Hepatocyte (in vitro differentiated cells): ENCODE measurements at regions not wholly inside any gene's neighbourhood (a gene's known extent, or its start where the extent isn't known, plus 50 kb on each side); places are given as distances from the start of the nearest gene placed in this dataset.

Experiments
- EZH2 ChIP-seq: fragments of 200-600 bp; sonication (generic); IDR thresholded peaks from 2 replicates; pipeline ENCODE4 v1.6.1; 2016; ENCODE audit warnings: antibody characterized with exemption, mild to moderate bottlenecking, borderline replicate concordance
- EZH2phosphoT487 ChIP-seq: fragments of 200-600 bp; sonication (generic); IDR thresholded peaks from one replicate; pipeline ENCODE4 v1.6.1; 2018; ENCODE audit warnings: antibody characterized with exemption, mild to moderate bottlenecking, low read depth, moderate library complexity; ENCODE audit not compliant: unreplicated experiment, severe bottlenecking
- TF ChIP-seq, protein P1 (sequence below): fragments of 200-600 bp; sonication (generic); IDR thresholded peaks from 2 replicates; pipeline ENCODE4 v1.5.1; 2016; ENCODE audit warnings: antibody characterized with exemption, mild to moderate bottlenecking; ENCODE audit not compliant: poor library complexity

- TF ChIP-seq, protein P1, sequence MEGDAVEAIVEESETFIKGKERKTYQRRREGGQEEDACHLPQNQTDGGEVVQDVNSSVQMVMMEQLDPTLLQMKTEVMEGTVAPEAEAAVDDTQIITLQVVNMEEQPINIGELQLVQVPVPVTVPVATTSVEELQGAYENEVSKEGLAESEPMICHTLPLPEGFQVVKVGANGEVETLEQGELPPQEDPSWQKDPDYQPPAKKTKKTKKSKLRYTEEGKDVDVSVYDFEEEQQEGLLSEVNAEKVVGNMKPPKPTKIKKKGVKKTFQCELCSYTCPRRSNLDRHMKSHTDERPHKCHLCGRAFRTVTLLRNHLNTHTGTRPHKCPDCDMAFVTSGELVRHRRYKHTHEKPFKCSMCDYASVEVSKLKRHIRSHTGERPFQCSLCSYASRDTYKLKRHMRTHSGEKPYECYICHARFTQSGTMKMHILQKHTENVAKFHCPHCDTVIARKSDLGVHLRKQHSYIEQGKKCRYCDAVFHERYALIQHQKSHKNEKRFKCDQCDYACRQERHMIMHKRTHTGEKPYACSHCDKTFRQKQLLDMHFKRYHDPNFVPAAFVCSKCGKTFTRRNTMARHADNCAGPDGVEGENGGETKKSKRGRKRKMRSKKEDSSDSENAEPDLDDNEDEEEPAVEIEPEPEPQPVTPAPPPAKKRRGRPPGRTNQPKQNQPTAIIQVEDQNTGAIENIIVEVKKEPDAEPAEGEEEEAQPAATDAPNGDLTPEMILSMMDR, result no peak
- no peak for TF ChIP-seq EZH2
- TF ChIP-seq EZH2phosphoT487, result no peak
These were observed 233.0 kb downstream of the COL4A1 start for GRCh38 chr13:110073982-110074381.
